ENCODE measurements at regions not wholly inside any gene's neighbourhood (a gene's known extent, or its start where the extent isn't known, plus 50 kb on each side); places are given as distances from the start of the nearest gene placed in this dataset.

DNA sequence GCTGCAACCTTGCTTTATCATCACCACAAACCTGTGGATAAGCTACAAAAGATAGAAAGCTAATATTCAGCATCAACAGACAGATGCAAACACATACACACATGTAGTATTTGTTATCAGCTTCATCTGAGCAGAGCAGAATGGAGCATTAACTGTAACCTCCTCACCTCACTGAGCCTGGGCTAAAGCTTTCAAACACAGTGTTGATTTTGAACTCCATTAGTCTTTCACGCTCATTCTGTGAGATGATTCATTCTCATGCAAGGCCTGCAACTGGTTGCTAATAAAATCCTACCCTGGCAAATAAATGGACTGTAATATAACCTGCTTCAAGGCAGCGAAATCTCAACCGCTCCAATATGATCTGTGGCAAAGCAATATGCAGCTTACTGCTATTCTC is 1360.6 kb upstream of the ACO1 start:
- 22% methylated on average over 3 of the region's 3 CpGs for WGBS (ENCODE audit: insufficient coverage, insufficient replicate concordance, low lambda C conversion rate, missing lambda C conversion rate)
- intact Hi-C loops (cut with micrococcal nuclease; ENCODE audit: unreplicated experiment) = no loop called here
- no peak for TF ChIP-seq SUZ12 (IDR thresholded peaks at IDR 0.05; ENCODE audit: unreplicated experiment)
- TF ChIP-seq, protein P1, sequence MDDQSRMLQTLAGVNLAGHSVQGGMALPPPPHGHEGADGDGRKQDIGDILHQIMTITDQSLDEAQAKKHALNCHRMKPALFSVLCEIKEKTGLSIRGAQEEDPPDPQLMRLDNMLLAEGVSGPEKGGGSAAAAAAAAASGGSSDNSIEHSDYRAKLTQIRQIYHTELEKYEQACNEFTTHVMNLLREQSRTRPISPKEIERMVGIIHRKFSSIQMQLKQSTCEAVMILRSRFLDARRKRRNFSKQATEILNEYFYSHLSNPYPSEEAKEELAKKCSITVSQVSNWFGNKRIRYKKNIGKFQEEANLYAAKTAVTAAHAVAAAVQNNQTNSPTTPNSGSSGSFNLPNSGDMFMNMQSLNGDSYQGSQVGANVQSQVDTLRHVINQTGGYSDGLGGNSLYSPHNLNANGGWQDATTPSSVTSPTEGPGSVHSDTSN (IDR thresholded peaks at IDR 0.05; ENCODE audit: insufficient replicate concordance, low read depth, low read length) = no peak
- no peak for TF ChIP-seq MEF2A (IDR thresholded peaks at IDR 0.05; ENCODE audit: insufficient read depth, low read depth, low read length)
- TF ChIP-seq LARP7 (IDR thresholded peaks at IDR 0.05) = no peak
- TF ChIP-seq STAT3 (IDR thresholded peaks at IDR 0.05; ENCODE audit: low read depth, low read length) = no peak
- TF ChIP-seq YY1 (IDR thresholded peaks at IDR 0.05; ENCODE audit: low read depth, low read length) = no peak
- no peak for TF ChIP-seq ZNF384 (IDR thresholded peaks at IDR 0.05; ENCODE audit: borderline replicate concordance, low read depth, low read length)
- TF ChIP-seq BCL11A (IDR thresholded peaks at IDR 0.05; ENCODE audit: low read depth, low read length) = no peak
- no peak for TF ChIP-seq ZBTB11 (CRISPR knock-in tag; IDR thresholded peaks at IDR 0.05)
- TF ChIP-seq, protein P2, sequence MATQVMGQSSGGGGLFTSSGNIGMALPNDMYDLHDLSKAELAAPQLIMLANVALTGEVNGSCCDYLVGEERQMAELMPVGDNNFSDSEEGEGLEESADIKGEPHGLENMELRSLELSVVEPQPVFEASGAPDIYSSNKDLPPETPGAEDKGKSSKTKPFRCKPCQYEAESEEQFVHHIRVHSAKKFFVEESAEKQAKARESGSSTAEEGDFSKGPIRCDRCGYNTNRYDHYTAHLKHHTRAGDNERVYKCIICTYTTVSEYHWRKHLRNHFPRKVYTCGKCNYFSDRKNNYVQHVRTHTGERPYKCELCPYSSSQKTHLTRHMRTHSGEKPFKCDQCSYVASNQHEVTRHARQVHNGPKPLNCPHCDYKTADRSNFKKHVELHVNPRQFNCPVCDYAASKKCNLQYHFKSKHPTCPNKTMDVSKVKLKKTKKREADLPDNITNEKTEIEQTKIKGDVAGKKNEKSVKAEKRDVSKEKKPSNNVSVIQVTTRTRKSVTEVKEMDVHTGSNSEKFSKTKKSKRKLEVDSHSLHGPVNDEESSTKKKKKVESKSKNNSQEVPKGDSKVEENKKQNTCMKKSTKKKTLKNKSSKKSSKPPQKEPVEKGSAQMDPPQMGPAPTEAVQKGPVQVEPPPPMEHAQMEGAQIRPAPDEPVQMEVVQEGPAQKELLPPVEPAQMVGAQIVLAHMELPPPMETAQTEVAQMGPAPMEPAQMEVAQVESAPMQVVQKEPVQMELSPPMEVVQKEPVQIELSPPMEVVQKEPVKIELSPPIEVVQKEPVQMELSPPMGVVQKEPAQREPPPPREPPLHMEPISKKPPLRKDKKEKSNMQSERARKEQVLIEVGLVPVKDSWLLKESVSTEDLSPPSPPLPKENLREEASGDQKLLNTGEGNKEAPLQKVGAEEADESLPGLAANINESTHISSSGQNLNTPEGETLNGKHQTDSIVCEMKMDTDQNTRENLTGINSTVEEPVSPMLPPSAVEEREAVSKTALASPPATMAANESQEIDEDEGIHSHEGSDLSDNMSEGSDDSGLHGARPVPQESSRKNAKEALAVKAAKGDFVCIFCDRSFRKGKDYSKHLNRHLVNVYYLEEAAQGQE (IDR thresholded peaks at IDR 0.05; ENCODE audit: low read depth, low read length) = no peak
- no peak for TF ChIP-seq TAF1 (IDR thresholded peaks at IDR 0.05; ENCODE audit: borderline replicate concordance, low read depth, low read length)
- no peak for TF ChIP-seq E2F4 (IDR thresholded peaks at IDR 0.05; ENCODE audit: low read depth, low read length)
- TF ChIP-seq ZBTB33 (IDR thresholded peaks at IDR 0.05) = no peak

More for the DNA sequence above, 1360.6 kb upstream of the ACO1 start:
- SMC1A ChIA-PET (ENCODE audit: uncharacterized antibody, unreplicated experiment) = interaction anchor here (0.8 kb wide), 1 partner anchor 10 kb away, joined by 3 read pairs; no protein-coding TSS in a partner anchor
- POLR2A ChIA-PET = no interaction called here
- CTCF ChIA-PET = interaction anchor here (0.6 kb wide), 1 partner anchor 118 kb away, joined by 3 read pairs; no protein-coding TSS in a partner anchor
- Histone ChIP-seq H3K4me2 (ENCODE audit: control insufficient read depth, insufficient read depth) (no peak overlapping the region), H4K20me1 (ENCODE audit: control insufficient read depth, insufficient read depth) (no peaks in the 10 kb centered on the region), H3K4me1 (ENCODE audit: control insufficient read depth, insufficient read depth, low read length) (no peaks in the 10 kb centered on the region), H3K9ac (ENCODE audit: control insufficient read depth, insufficient read depth, low read length) (no peak overlapping the region), H3K36me3 (ENCODE audit: control insufficient read depth in 2 of 2, insufficient read depth in 2 of 2, low read length in 1 of 2) (no peaks in the 10 kb centered on the region), H3K27ac (ENCODE audit: control insufficient read depth, insufficient read depth) (no peak overlapping the region), H2AFZ (ENCODE audit: control insufficient read depth, low read depth, low read length) (no peak overlapping the region), H3K79me2 (ENCODE audit: control insufficient read depth, insufficient read depth, low read length) (no peaks in the 10 kb centered on the region), H3K9me3 (replicated peaks; ENCODE audit: control insufficient read depth, insufficient read depth, low read length) (no peaks in the 10 kb centered on the region), H3K4me3 (no peak overlapping the region), H3K27me3 (replicated peaks in 1 of 2; ENCODE audit: control insufficient read depth in 2 of 2, insufficient read depth in 2 of 2, low read length in 1 of 2) (no peaks in the 10 kb centered on the region)
- BruUV-seq (replicated peaks) = no TSS peak
- RAD21 ChIA-PET (ENCODE audit: unreplicated experiment) = no interaction called here
- ATAC-seq = no peak
- no peak for FAIRE-seq
- in situ Hi-C loops (cut with MboI) = no loop called here
- no peak for DNase-seq (ENCODE audit: low read depth, low spot score)
